Testis (tissue), 2 donors: ENCODE measurements at regions not wholly inside any gene's neighbourhood (a gene's known extent, or its start where the extent isn't known, plus 50 kb on each side); places are given as distances from the start of the nearest gene placed in this dataset.
"Not testable (repeated sequence)": the region's sequence is repeated elsewhere in the genome, so short reads cannot be mapped to it uniquely, and the experiment has no call there.

Experiments
- POLR2A ChIP-seq: fragments of 450-650 bp; IDR thresholded peaks from one replicate; pipeline ENCODE4 v1.6.1; 2017; ENCODE audit warnings: antibody characterized with exemption, mild to moderate bottlenecking, moderate library complexity
- TF ChIP-seq, protein P1 (sequence below), 3 experiments: fragments of 450-650 bp in 2 of 3; fragments of 200-600 bp in 1 of 3; sonication (generic) in 1 of 3; IDR thresholded peaks; one replicate each; pipeline ENCODE4 v1.5.1; 2016 to 2019; ENCODE audit warnings: antibody characterized with exemption in 3 of 3, mild to moderate bottlenecking in 2 of 3, moderate library complexity in 1 of 3

DNA sequence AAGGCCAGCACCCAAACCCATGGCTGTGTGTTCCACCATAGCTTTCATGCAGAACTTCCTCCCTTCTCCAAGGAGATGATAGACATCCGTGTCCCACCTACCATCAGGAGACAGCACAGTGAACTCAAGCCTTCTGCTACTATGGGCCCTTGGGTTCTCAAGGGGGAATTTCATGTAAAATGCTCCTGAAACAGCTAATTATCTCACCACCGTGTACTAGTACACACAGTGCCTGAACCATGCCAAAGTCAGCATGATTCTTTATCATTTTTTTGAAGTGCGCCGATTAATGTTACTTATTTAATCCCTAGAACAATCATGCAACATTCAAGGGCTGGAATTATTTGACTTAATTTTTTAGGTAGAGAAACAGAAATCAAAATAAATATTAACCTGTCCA, 151.7 kb downstream of the FAM72C start:
- TF ChIP-seq, protein P1, sequence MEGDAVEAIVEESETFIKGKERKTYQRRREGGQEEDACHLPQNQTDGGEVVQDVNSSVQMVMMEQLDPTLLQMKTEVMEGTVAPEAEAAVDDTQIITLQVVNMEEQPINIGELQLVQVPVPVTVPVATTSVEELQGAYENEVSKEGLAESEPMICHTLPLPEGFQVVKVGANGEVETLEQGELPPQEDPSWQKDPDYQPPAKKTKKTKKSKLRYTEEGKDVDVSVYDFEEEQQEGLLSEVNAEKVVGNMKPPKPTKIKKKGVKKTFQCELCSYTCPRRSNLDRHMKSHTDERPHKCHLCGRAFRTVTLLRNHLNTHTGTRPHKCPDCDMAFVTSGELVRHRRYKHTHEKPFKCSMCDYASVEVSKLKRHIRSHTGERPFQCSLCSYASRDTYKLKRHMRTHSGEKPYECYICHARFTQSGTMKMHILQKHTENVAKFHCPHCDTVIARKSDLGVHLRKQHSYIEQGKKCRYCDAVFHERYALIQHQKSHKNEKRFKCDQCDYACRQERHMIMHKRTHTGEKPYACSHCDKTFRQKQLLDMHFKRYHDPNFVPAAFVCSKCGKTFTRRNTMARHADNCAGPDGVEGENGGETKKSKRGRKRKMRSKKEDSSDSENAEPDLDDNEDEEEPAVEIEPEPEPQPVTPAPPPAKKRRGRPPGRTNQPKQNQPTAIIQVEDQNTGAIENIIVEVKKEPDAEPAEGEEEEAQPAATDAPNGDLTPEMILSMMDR (IDR thresholded peaks at IDR 0.05): not testable (repeated sequence)
- TF ChIP-seq POLR2A: not testable (repeated sequence)
